ENCODE measurements at regions not wholly inside any gene's neighbourhood (a gene's known extent, or its start where the extent isn't known, plus 50 kb on each side); places are given as distances from the start of the nearest gene placed in this dataset.

DNA sequence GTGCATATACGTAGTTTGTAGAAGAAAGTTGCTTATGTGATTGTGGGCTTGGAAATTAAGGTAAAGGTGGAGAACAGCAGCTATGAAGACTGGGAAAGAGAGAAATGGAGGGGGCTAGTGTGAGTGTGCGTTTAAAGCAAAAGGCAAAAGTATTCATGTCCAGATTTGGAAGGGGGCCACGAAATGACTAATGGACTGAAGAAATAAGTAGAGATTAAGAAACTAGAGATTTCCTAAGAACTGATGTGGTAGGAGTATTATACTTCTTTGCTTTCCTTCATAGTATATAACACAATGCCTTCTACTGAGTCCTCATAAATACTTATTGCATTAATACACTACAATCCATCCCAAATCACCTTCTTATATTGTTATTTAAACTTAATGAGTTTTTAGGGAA is 298.6 kb upstream of the NOVA1 start:
- Mint-ChIP-seq H3K27ac (ENCODE audit: unreplicated experiment) (no peak overlapping the region), H3K36me3 (ENCODE audit: insufficient read depth, unreplicated experiment) (no peaks in the 10 kb centered on the region), H3K4me3 (ENCODE audit: unreplicated experiment) (no peak overlapping the region), H3K9me3 (ENCODE audit: unreplicated experiment) (no peaks in the 10 kb centered on the region), H3K4me1 (ENCODE audit: low read depth, unreplicated experiment) (no peaks in the 10 kb centered on the region), H3K27me3 (ENCODE audit: insufficient read depth, unreplicated experiment) (no peaks in the 10 kb centered on the region)
- ChIA-PET POLR2A (no interaction called here), CTCF (no interaction called here)
- Histone ChIP-seq H3K9me3 (0 out of 2 replicates have a peak, but pooled peaks cover 5% of the 10 kb centered on the region), H3K4me3 (ENCODE audit: low read depth, low read length) (no peak overlapping the region), H3K36me3 (ENCODE audit: control insufficient read depth, insufficient read depth, low read length) (no peaks in the 10 kb centered on the region), H3K27me3 (replicated peaks; ENCODE audit: control insufficient read depth, insufficient read depth, low read length) (no peaks in the 10 kb centered on the region), H3K4me1 (no peaks in the 10 kb centered on the region)
- no TSS peak for BruUV-seq (replicated peaks)
- intact Hi-C loops (cut with micrococcal nuclease; ENCODE audit: unreplicated experiment): no loop called here
- no peak for DNase-seq
- TF ChIP-seq, protein P1, sequence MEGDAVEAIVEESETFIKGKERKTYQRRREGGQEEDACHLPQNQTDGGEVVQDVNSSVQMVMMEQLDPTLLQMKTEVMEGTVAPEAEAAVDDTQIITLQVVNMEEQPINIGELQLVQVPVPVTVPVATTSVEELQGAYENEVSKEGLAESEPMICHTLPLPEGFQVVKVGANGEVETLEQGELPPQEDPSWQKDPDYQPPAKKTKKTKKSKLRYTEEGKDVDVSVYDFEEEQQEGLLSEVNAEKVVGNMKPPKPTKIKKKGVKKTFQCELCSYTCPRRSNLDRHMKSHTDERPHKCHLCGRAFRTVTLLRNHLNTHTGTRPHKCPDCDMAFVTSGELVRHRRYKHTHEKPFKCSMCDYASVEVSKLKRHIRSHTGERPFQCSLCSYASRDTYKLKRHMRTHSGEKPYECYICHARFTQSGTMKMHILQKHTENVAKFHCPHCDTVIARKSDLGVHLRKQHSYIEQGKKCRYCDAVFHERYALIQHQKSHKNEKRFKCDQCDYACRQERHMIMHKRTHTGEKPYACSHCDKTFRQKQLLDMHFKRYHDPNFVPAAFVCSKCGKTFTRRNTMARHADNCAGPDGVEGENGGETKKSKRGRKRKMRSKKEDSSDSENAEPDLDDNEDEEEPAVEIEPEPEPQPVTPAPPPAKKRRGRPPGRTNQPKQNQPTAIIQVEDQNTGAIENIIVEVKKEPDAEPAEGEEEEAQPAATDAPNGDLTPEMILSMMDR (IDR thresholded peaks at IDR 0.05; ENCODE audit: insufficient read depth in 1 of 2, low read depth in 1 of 2, low read length in 1 of 2, severe bottlenecking in 1 of 2, unreplicated experiment in 1 of 2): no peak

GRCh38 chr14:26897196-26897595 is 299.4 kb upstream of the NOVA1 start:
- TF ChIP-seq, protein P1 (IDR thresholded peaks at IDR 0.05; ENCODE audit: insufficient read depth in 1 of 2, low read depth in 1 of 2, low read length in 1 of 2, severe bottlenecking in 1 of 2, unreplicated experiment in 1 of 2): no peak
- H3K27me3 Mint-ChIP-seq (ENCODE audit: insufficient read depth, unreplicated experiment): no peaks in the 10 kb centered on the region
- no TSS peak for BruUV-seq (replicated peaks)
- Histone ChIP-seq H3K27me3 (replicated peaks; ENCODE audit: control insufficient read depth, insufficient read depth, low read length) (no peaks in the 10 kb centered on the region), H3K36me3 (ENCODE audit: control insufficient read depth, insufficient read depth, low read length) (no peaks in the 10 kb centered on the region), H3K9me3 (0 out of 2 replicates have a peak, but pooled peaks cover 5% of the 10 kb centered on the region), H3K4me3 (ENCODE audit: low read depth, low read length) (no peak overlapping the region), H3K4me1 (no peaks in the 10 kb centered on the region)
- CTCF ChIA-PET: no interaction called here
- POLR2A ChIA-PET: no interaction called here
- no peak for DNase-seq
- no peak overlapping the region for H3K4me3 Mint-ChIP-seq (ENCODE audit: unreplicated experiment)
- H3K4me1 Mint-ChIP-seq (ENCODE audit: low read depth, unreplicated experiment): no peaks in the 10 kb centered on the region
- no peaks in the 10 kb centered on the region for H3K9me3 Mint-ChIP-seq (ENCODE audit: unreplicated experiment)
- H3K27ac Mint-ChIP-seq (ENCODE audit: unreplicated experiment): no peak overlapping the region
- no peaks in the 10 kb centered on the region for H3K36me3 Mint-ChIP-seq (ENCODE audit: insufficient read depth, unreplicated experiment)
- intact Hi-C loops (cut with micrococcal nuclease; ENCODE audit: unreplicated experiment): no loop called here

DNA sequence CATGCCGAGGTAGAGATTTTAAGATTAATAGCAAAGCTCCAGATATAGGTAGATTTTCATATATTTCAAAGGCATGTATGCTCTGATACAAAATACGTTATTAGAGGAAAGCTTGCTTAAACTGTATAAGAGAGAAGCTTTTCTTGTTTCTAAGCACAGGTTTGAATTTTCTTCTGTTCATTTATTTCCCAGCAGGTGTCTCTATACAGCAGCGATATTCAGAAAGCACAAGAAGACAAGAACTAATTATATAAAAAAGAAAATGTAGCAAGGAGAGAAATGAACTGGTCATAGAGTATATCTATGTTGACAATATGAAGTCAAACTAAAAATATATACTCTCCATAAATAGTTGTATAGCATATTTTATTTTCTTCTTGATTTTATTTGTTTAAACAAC is 307.4 kb upstream of the NOVA1 start:
- intact Hi-C loops (cut with micrococcal nuclease; ENCODE audit: unreplicated experiment): no loop called here
- Mint-ChIP-seq H3K27me3 (ENCODE audit: insufficient read depth, unreplicated experiment) (no peaks in the 10 kb centered on the region), H3K4me1 (ENCODE audit: low read depth, unreplicated experiment) (no peaks in the 10 kb centered on the region), H3K36me3 (ENCODE audit: insufficient read depth, unreplicated experiment) (no peaks in the 10 kb centered on the region), H3K27ac (ENCODE audit: unreplicated experiment) (no peak overlapping the region), H3K4me3 (ENCODE audit: unreplicated experiment) (no peak overlapping the region), H3K9me3 (ENCODE audit: unreplicated experiment) (no peaks in the 10 kb centered on the region)
- H3K27me3 ChIP-seq (replicated peaks; ENCODE audit: control insufficient read depth, insufficient read depth, low read length): no peaks in the 10 kb centered on the region
- H3K36me3 ChIP-seq (ENCODE audit: control insufficient read depth, insufficient read depth, low read length): no peaks in the 10 kb centered on the region
- BruUV-seq (replicated peaks): no TSS peak
- no peak for DNase-seq
- 0 out of 2 replicates have a peak, but pooled peaks cover 3% of the 10 kb centered on the region for H3K9me3 ChIP-seq
- TF ChIP-seq, protein P1 (IDR thresholded peaks at IDR 0.05; ENCODE audit: insufficient read depth in 1 of 2, low read depth in 1 of 2, low read length in 1 of 2, severe bottlenecking in 1 of 2, unreplicated experiment in 1 of 2): peak in 1 of 2 experiments; percentile 3
- ChIA-PET POLR2A (no interaction called here), CTCF (no interaction called here)
- no peak overlapping the region for H3K4me3 ChIP-seq (ENCODE audit: low read depth, low read length)
- H3K4me1 ChIP-seq: no peaks in the 10 kb centered on the region

All from Caco-2 (cell line).